SK-N-SH (cell line): ENCODE measurements at regions not wholly inside any gene's neighbourhood (a gene's known extent, or its start where the extent isn't known, plus 50 kb on each side); places are given as distances from the start of the nearest gene placed in this dataset.

ENCODE experiments used
- CTCF ChIA-PET: fragments of 300-600, 350-600 bp; formaldehyde crosslinking; extraction: SDS; loops from one replicate; lab custom pipeline; 2021; lab: Yijun Ruan, JAX
- POLR2A ChIA-PET: fragments of 350-600 bp; sonication (Branson Sonifier 250); formaldehyde crosslinking; extraction: SDS; loops from one replicate; lab custom pipeline; 2020; ENCODE audit warnings: antibody characterized with exemption, inconsistent platforms; lab: Yijun Ruan, JAX
- DNase-seq: peaks from one replicate; pipeline ENCODE4 v3.0.0; 2012
- H2AFZ ChIP-seq: fragments of 200-600 bp; sonication (generic); 2 replicates; pipeline ENCODE4 v1.8.1; 2016; ENCODE audit warnings: antibody characterized with exemption, mild to moderate bottlenecking, low read depth
- H3F3A ChIP-seq: fragments of 200-600 bp; sonication (generic); replicated peaks from 2 replicates; pipeline ENCODE3; 2016; ENCODE audit warnings: antibody characterized with exemption, mild to moderate bottlenecking; ENCODE audit not compliant: insufficient read depth
- H3K27ac ChIP-seq, 2 experiments: fragments of 200-500 bp in 1 of 2; fragments of 200-600 bp in 1 of 2; sonication (Bioruptor generic) in 1 of 2; sonication (generic), shearing (Covaris generic) in 1 of 2; 2 replicates each; pipeline versions ENCODE4 v1.5.1 to v1.6.1; 2014 to 2016; ENCODE audit warnings: low read depth in 2 of 2, inconsistent platforms in 1 of 2, low read length in 1 of 2, mild to moderate bottlenecking in 1 of 2, mixed read lengths in 1 of 2
- H3K27me3 ChIP-seq: fragments of 200-600 bp; sonication (generic), shearing (Covaris generic); 2 replicates; pipeline ENCODE4 v1.6.1; 2016; ENCODE audit warnings: mixed run types; ENCODE audit not compliant: insufficient read depth
- H3K36me3 ChIP-seq, 2 experiments: fragments of 200-500 bp in 1 of 2; fragments of 200-600 bp in 1 of 2; sonication (Bioruptor generic) in 1 of 2; sonication (generic) in 1 of 2; replicated peaks in 1 of 2; 2 replicates each; pipeline versions ENCODE3 to v1.5.1; 2014 to 2016; ENCODE audit warnings: low read length in 1 of 2, mild to moderate bottlenecking in 1 of 2; ENCODE audit not compliant: insufficient read depth in 2 of 2, control insufficient read depth in 1 of 2
- H3K4me1 ChIP-seq, 2 experiments: fragments of 200-500 bp in 1 of 2; fragments of 200-600 bp in 1 of 2; sonication (Bioruptor generic) in 1 of 2; sonication (generic), shearing (Covaris generic) in 1 of 2; 2 replicates each; pipeline versions ENCODE4 v1.5.1 to v1.6.1; 2014 to 2016; ENCODE audit warnings: low read depth in 1 of 2, low read length in 1 of 2, mixed run types in 1 of 2; ENCODE audit not compliant: insufficient read depth in 2 of 2, control insufficient read depth in 1 of 2
- H3K4me2 ChIP-seq: fragments of 200-600 bp; sonication (generic), shearing (Covaris generic); 2 replicates; pipeline ENCODE4 v1.6.1; 2017; ENCODE audit warnings: mixed run types
- H3K4me3 ChIP-seq, 2 experiments: fragments of 200-500 bp in 1 of 2; fragments of 200-600 bp in 1 of 2; sonication (Bioruptor generic) in 1 of 2; sonication (generic), shearing (Covaris generic) in 1 of 2; 2 replicates each; pipeline versions ENCODE4 v1.5.1 to v1.8.1; 2014 to 2016; ENCODE audit warnings: low read depth in 2 of 2, inconsistent platforms in 1 of 2, low read length in 1 of 2, mild to moderate bottlenecking in 1 of 2, mixed read lengths in 1 of 2, moderate library complexity in 1 of 2
- H3K79me2 ChIP-seq: fragments of 200-600 bp; sonication (generic); 2 replicates; pipeline ENCODE4 v1.8.1; 2017; ENCODE audit warnings: mild to moderate bottlenecking; ENCODE audit not compliant: insufficient read depth
- H3K9ac ChIP-seq: fragments of 200-600 bp; sonication (generic); 2 replicates; pipeline ENCODE4 v1.6.1; 2017; ENCODE audit warnings: mixed run types
- H3K9me2 ChIP-seq: fragments of 200-600 bp; sonication (generic); 2 replicates; pipeline ENCODE4 v1.6.1; 2017; ENCODE audit warnings: mixed run types
- H3K9me3 ChIP-seq: fragments of 200-600 bp; sonication (generic); 2 replicates; pipeline ENCODE4 v1.6.1; 2017; ENCODE audit warnings: mixed run types, mild to moderate bottlenecking, moderate library complexity
- H4K20me1 ChIP-seq: fragments of 200-600 bp; sonication (generic); 2 replicates; pipeline ENCODE4 v1.6.1; 2017; ENCODE audit warnings: mild to moderate bottlenecking, mixed run types; ENCODE audit not compliant: insufficient read depth
- MEF2A ChIP-seq: IDR thresholded peaks from 2 replicates; pipeline ENCODE4 v1.4.0; 2012; ENCODE audit warnings: low read depth, borderline replicate concordance
- NRF1 ChIP-seq: IDR thresholded peaks from 2 replicates; pipeline ENCODE4 v1.6.1; 2012; ENCODE audit warnings: low read depth, mild to moderate bottlenecking, low read length
- PBX3 ChIP-seq: IDR thresholded peaks from 2 replicates; pipeline ENCODE4; 2012
- RAD21 ChIP-seq: IDR thresholded peaks from 2 replicates; pipeline ENCODE4 v1.6.1; 2012; ENCODE audit warnings: mild to moderate bottlenecking, low read length
- RCOR1 ChIP-seq: fragments of 150-350 bp; IDR thresholded peaks from 2 replicates; pipeline ENCODE4 v1.6.1; 2017; ENCODE audit warnings: antibody characterized with exemption, low read length
- RXRA ChIP-seq: IDR thresholded peaks from 2 replicates; pipeline ENCODE4 v1.4.0; 2012; ENCODE audit warnings: low read depth, mild to moderate bottlenecking, borderline replicate concordance
- SMC3 ChIP-seq: IDR thresholded peaks from 2 replicates; pipeline ENCODE4 v1.6.1; 2012; ENCODE audit warnings: low read depth, low read length, improper control_type of control experiment
- TCF12 ChIP-seq: IDR thresholded peaks from 2 replicates; pipeline ENCODE4 v1.4.0; 2012
- TEAD4 ChIP-seq: IDR thresholded peaks from 2 replicates; pipeline ENCODE4 v1.4.0; 2012; ENCODE audit warnings: mild to moderate bottlenecking, borderline replicate concordance; ENCODE audit not compliant: insufficient read depth
- ZBTB33 ChIP-seq: IDR thresholded peaks from 2 replicates; pipeline ENCODE4 v1.4.0; 2012; ENCODE audit warnings: low read depth, borderline replicate concordance
- WGBS: methylation state at CpG from one replicate; pipeline ENCODE4 v1.1.6; 2017; ENCODE audit warnings: low lambda C conversion rate; 5-methylcytosine and 5-hydroxymethylcytosine counted together

- no peak for TF ChIP-seq RCOR1
- no peak for TF ChIP-seq RXRA
- TF ChIP-seq, all 33 proteins: peak for 0
Measured at GRCh38 chr4:126233483-126233882, 918.7 kb downstream of the FAT4 start (continued).

- H4K20me1 ChIP-seq: no peaks in the 10 kb centered on the region
- ChIA-PET POLR2A (no interaction called here), CTCF (interaction anchor here (1.5 kb wide), 1 partner anchor 14 kb away, joined by 5 read pairs; no protein-coding TSS in a partner anchor)
- no peak overlapping the region for H2AFZ ChIP-seq
- no peaks in the 10 kb centered on the region for H3K27me3 ChIP-seq
- no peak for DNase-seq
- no peak overlapping the region for H3K9ac ChIP-seq
- no peaks in the 10 kb centered on the region for H3K79me2 ChIP-seq
- H3K4me1 ChIP-seq: no peaks in the 10 kb centered on the region; a peak in 1 of 4 replicates
- no peaks in the 10 kb centered on the region for H3F3A ChIP-seq
- no peaks in the 10 kb centered on the region for H3K36me3 ChIP-seq
- H3K27ac ChIP-seq: no peak overlapping the region
- TF ChIP-seq TEAD4 (no peak), RXRA (no peak), SMC3 (no peak), NRF1 (no peak), RCOR1 (no peak), RAD21 (peak; percentile 27)
- 0 out of 2 replicates have a peak, but pooled peaks cover 3% of the 10 kb centered on the region for H3K9me2 ChIP-seq
- no peak overlapping the region for H3K4me3 ChIP-seq
- H3K4me2 ChIP-seq: no peak overlapping the region
- H3K9me3 ChIP-seq: no peaks in the 10 kb centered on the region
Measured at GRCh38 chr4:126238013-126238412, 923.3 kb downstream of the FAT4 start.

- peak; percentile 15; the same call in 1 of the 2 replicates for TF ChIP-seq TCF12
- no peak for TF ChIP-seq RXRA
- TF ChIP-seq MEF2A: no peak
- no peak for TF ChIP-seq PBX3
- 74% methylated on average over 2 of the region's 2 CpGs for WGBS
- Histone ChIP-seq H3K9me3 (no peaks in the 10 kb centered on the region), H4K20me1 (no peaks in the 10 kb centered on the region), H3K4me3 (no peak overlapping the region), H3K4me1 (no peaks in the 10 kb centered on the region; a peak in 1 of 4 replicates), H3K9me2 (0 out of 2 replicates have a peak, but pooled peaks cover 3% of the 10 kb centered on the region), H3K9ac (no peak overlapping the region), H3K27me3 (no peaks in the 10 kb centered on the region), H3F3A (no peaks in the 10 kb centered on the region), H3K27ac (no peak overlapping the region), H3K79me2 (no peaks in the 10 kb centered on the region), H3K4me2 (no peak overlapping the region), H3K36me3 (no peaks in the 10 kb centered on the region), H2AFZ (no peak overlapping the region)
- no peak for DNase-seq
- POLR2A ChIA-PET: no interaction called here
- CTCF ChIA-PET: no interaction called here
Measured at GRCh38 chr4:126241634-126242033, 926.9 kb downstream of the FAT4 start.

GRCh38 chr4:126242679-126243390, 928.1 kb downstream of the FAT4 start:
- Histone ChIP-seq H3K36me3 (no peaks in the 10 kb centered on the region), H2AFZ (no peak overlapping the region), H3K9me2 (0 out of 2 replicates have a peak, but pooled peaks cover 3% of the 10 kb centered on the region), H3K27ac (no peak overlapping the region), H3K79me2 (no peaks in the 10 kb centered on the region), H3K27me3 (no peaks in the 10 kb centered on the region), H3K4me2 (no peak overlapping the region), H3K9me3 (no peaks in the 10 kb centered on the region), H3F3A (no peaks in the 10 kb centered on the region), H4K20me1 (no peaks in the 10 kb centered on the region), H3K4me3 (no peak overlapping the region), H3K9ac (no peak overlapping the region), H3K4me1 (no peaks in the 10 kb centered on the region; a peak in 1 of 4 replicates)
- ChIA-PET POLR2A (no interaction called here), CTCF (no interaction called here)
- 88% methylated on average over 7 of the region's 7 CpGs for WGBS
- TF ChIP-seq ZBTB33: no peak
- DNase-seq: no peak
